ENCODE measurements at regions not wholly inside any gene's neighbourhood (a gene's known extent, or its start where the extent isn't known, plus 50 kb on each side); places are given as distances from the start of the nearest gene placed in this dataset.

DNA sequence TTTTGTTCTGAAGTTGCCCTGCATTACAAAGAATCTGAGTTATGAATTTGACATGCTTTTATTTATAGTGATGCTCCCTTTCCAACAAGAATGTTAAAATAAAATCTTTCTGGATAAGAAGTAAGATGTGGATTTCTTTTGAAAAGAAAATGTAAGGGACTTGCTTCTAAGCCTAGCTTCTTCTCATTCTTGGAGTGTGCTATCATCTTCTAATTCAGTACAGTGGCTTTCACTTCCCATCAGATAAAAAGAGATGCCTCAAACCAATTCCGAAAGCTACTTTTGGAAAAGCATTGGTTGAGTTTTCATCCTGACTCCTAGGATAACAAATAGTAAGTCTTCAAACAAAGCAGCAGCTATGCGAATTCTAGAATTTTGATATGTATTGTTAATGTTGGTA lies 197.0 kb upstream of the ZPLD1 start:
- Histone ChIP-seq H2BK5ac (ENCODE audit: low read depth, low read length, poor library complexity, severe bottlenecking) (no peak overlapping the region), H4K91ac (ENCODE audit: low read length) (no peak overlapping the region), H4K8ac (ENCODE audit: low read length) (no peak overlapping the region), H3K4ac (ENCODE audit: low read depth in 1 of 2, low read length in 2 of 2) (no peak overlapping the region), H3K79me1 (replicated peaks; ENCODE audit: low read length, poor library complexity, severe bottlenecking) (no peaks in the 10 kb centered on the region), H2AFZ (ENCODE audit: low read depth, low read length) (no peak overlapping the region), H3K4me2 (ENCODE audit: low read length, poor library complexity, severe bottlenecking) (no peak overlapping the region), H3K18ac (ENCODE audit: low read depth in 1 of 2, low read length in 2 of 2) (no peak overlapping the region), H2AK5ac (ENCODE audit: low read length, severe bottlenecking) (no peak overlapping the region), H3K23ac (ENCODE audit: low read length in 2 of 2) (no peak overlapping the region), H3K9me3 (ENCODE audit: control insufficient read depth, low read length) (no peaks in the 10 kb centered on the region), H3K27me3 (ENCODE audit: control insufficient read depth in 1 of 2, insufficient read depth in 1 of 2, low read length in 2 of 2) (peaks cover 0 to 11% of the 10 kb centered on the region in 2 experiments), H3K14ac (ENCODE audit: low read length in 2 of 2) (no peak overlapping the region), H2BK120ac (ENCODE audit: low read depth, low read length) (no peak overlapping the region), H2BK15ac (ENCODE audit: low read depth, poor library complexity, severe bottlenecking) (no peak overlapping the region), H3K9ac (ENCODE audit: low read length) (no peak overlapping the region), H2BK12ac (ENCODE audit: low read length in 2 of 2) (no peak overlapping the region), H3K27ac (ENCODE audit: low read length, poor library complexity, severe bottlenecking) (no peak overlapping the region), H3K36me3 (ENCODE audit: control insufficient read depth in 1 of 2, insufficient read depth in 2 of 2, low read depth in 1 of 2, low read length in 2 of 2) (no peaks in the 10 kb centered on the region), H3K4me3 (ENCODE audit: insufficient read depth in 1 of 2, low read depth in 1 of 2, low read length in 2 of 2) (no peak overlapping the region), H3K4me1 (ENCODE audit: control insufficient read depth, insufficient read depth, low read depth, low read length) (no peaks in the 10 kb centered on the region)
- no peak for DNase-seq
- WGBS = 90% methylated on average over 1 of the region's 2 CpGs

DNA sequence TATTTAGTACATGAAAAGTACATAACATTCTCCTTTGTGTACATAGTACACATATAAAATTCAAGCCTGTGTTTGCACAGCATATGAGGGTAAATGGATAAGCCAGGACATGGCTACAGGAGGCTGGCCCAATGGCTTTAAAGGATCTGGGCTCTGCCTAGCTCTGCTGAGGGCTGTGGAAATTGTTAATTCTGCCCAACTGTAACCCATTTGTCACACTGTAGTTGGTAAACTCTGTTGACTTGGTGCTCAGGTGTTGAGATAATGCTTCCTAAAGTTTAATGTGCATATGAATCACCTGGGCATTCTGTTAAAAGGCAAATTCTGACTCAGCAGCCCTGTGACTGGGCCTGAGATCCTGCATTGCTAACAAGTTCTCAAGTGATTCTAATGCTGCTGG lies 196.5 kb upstream of the ZPLD1 start:
- peaks cover 0 to 11% of the 10 kb centered on the region in 2 experiments for H3K27me3 ChIP-seq (ENCODE audit: control insufficient read depth in 1 of 2, insufficient read depth in 1 of 2, low read length in 2 of 2)
- no peak overlapping the region for H3K4me2 ChIP-seq (ENCODE audit: low read length, poor library complexity, severe bottlenecking)
- no peaks in the 10 kb centered on the region for H3K79me1 ChIP-seq (replicated peaks; ENCODE audit: low read length, poor library complexity, severe bottlenecking)
- no peak overlapping the region for H4K8ac ChIP-seq (ENCODE audit: low read length)
- DNase-seq = no peak
- H2BK15ac ChIP-seq (ENCODE audit: low read depth, poor library complexity, severe bottlenecking) = no peak overlapping the region
- no peak overlapping the region for H3K23ac ChIP-seq (ENCODE audit: low read length in 2 of 2)
- H2AK5ac ChIP-seq (ENCODE audit: low read length, severe bottlenecking) = no peak overlapping the region
- H3K4me3 ChIP-seq (ENCODE audit: insufficient read depth in 1 of 2, low read depth in 1 of 2, low read length in 2 of 2) = no peak overlapping the region
- H3K9me3 ChIP-seq (ENCODE audit: control insufficient read depth, low read length) = no peaks in the 10 kb centered on the region
- no peak overlapping the region for H3K14ac ChIP-seq (ENCODE audit: low read length in 2 of 2)
- H2AFZ ChIP-seq (ENCODE audit: low read depth, low read length) = no peak overlapping the region
- no peak overlapping the region for H2BK120ac ChIP-seq (ENCODE audit: low read depth, low read length)
- H3K27ac ChIP-seq (ENCODE audit: low read length, poor library complexity, severe bottlenecking) = no peak overlapping the region
- H3K9ac ChIP-seq (ENCODE audit: low read length) = no peak overlapping the region
- no peak overlapping the region for H3K18ac ChIP-seq (ENCODE audit: low read depth in 1 of 2, low read length in 2 of 2)
- no peak overlapping the region for H4K91ac ChIP-seq (ENCODE audit: low read length)
- H3K4ac ChIP-seq (ENCODE audit: low read depth in 1 of 2, low read length in 2 of 2) = no peak overlapping the region
- no peaks in the 10 kb centered on the region for H3K4me1 ChIP-seq (ENCODE audit: control insufficient read depth, insufficient read depth, low read depth, low read length)
- H3K36me3 ChIP-seq (ENCODE audit: control insufficient read depth in 1 of 2, insufficient read depth in 2 of 2, low read depth in 1 of 2, low read length in 2 of 2) = no peaks in the 10 kb centered on the region
- H2BK12ac ChIP-seq (ENCODE audit: low read length in 2 of 2) = no peak overlapping the region
- no peak overlapping the region for H2BK5ac ChIP-seq (ENCODE audit: low read depth, low read length, poor library complexity, severe bottlenecking)

DNA sequence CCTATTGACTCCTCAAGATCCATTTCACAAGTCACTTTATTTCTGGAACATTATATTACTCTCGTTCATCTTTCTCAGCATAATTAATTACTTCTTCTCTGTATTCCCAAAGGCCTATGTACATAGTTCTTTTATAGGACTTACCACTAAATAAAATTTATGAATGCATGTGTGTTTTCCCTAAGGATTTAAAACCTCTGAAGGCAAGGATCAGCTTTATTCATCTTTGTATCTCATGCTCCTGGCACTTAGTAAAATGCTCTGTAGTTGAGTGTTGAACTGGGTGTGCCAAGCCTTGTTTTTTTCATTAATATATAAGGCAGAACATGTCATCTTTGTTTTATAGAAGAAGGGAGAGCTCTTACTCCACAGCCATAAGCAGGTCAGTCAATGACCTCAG lies 194.1 kb upstream of the ZPLD1 start:
- no peak overlapping the region for H4K8ac ChIP-seq (ENCODE audit: low read length)
- no peak overlapping the region for H3K4me3 ChIP-seq (ENCODE audit: insufficient read depth in 1 of 2, low read depth in 1 of 2, low read length in 2 of 2)
- no peak overlapping the region for H3K23ac ChIP-seq (ENCODE audit: low read length in 2 of 2)
- no peak overlapping the region for H3K4me2 ChIP-seq (ENCODE audit: low read length, poor library complexity, severe bottlenecking)
- no peaks in the 10 kb centered on the region for H3K4me1 ChIP-seq (ENCODE audit: control insufficient read depth, insufficient read depth, low read depth, low read length)
- WGBS = no CpG with 5 or more reads among the region's 1 CpG
- H3K9ac ChIP-seq (ENCODE audit: low read length) = no peak overlapping the region
- H2BK12ac ChIP-seq (ENCODE audit: low read length in 2 of 2) = no peak overlapping the region
- H4K91ac ChIP-seq (ENCODE audit: low read length) = no peak overlapping the region
- no peak overlapping the region for H3K18ac ChIP-seq (ENCODE audit: low read depth in 1 of 2, low read length in 2 of 2)
- no peak overlapping the region for H2BK15ac ChIP-seq (ENCODE audit: low read depth, poor library complexity, severe bottlenecking)
- no peaks in the 10 kb centered on the region for H3K9me3 ChIP-seq (ENCODE audit: control insufficient read depth, low read length)
- no peak overlapping the region for H3K14ac ChIP-seq (ENCODE audit: low read length in 2 of 2)
- H3K27ac ChIP-seq (ENCODE audit: low read length, poor library complexity, severe bottlenecking) = no peak overlapping the region
- no peak overlapping the region for H2BK120ac ChIP-seq (ENCODE audit: low read depth, low read length)
- no peak overlapping the region for H2AK5ac ChIP-seq (ENCODE audit: low read length, severe bottlenecking)
- peaks cover 0 to 6% of the 10 kb centered on the region in 2 experiments for H3K27me3 ChIP-seq (ENCODE audit: control insufficient read depth in 1 of 2, insufficient read depth in 1 of 2, low read length in 2 of 2)
- H2BK5ac ChIP-seq (ENCODE audit: low read depth, low read length, poor library complexity, severe bottlenecking) = no peak overlapping the region
- no peaks in the 10 kb centered on the region for H3K36me3 ChIP-seq (ENCODE audit: control insufficient read depth in 1 of 2, insufficient read depth in 2 of 2, low read depth in 1 of 2, low read length in 2 of 2)
- H2AFZ ChIP-seq (ENCODE audit: low read depth, low read length) = no peak overlapping the region
- no peak overlapping the region for H3K4ac ChIP-seq (ENCODE audit: low read depth in 1 of 2, low read length in 2 of 2)
- H3K79me1 ChIP-seq (replicated peaks; ENCODE audit: low read length, poor library complexity, severe bottlenecking) = no peaks in the 10 kb centered on the region
- DNase-seq = no peak

DNA sequence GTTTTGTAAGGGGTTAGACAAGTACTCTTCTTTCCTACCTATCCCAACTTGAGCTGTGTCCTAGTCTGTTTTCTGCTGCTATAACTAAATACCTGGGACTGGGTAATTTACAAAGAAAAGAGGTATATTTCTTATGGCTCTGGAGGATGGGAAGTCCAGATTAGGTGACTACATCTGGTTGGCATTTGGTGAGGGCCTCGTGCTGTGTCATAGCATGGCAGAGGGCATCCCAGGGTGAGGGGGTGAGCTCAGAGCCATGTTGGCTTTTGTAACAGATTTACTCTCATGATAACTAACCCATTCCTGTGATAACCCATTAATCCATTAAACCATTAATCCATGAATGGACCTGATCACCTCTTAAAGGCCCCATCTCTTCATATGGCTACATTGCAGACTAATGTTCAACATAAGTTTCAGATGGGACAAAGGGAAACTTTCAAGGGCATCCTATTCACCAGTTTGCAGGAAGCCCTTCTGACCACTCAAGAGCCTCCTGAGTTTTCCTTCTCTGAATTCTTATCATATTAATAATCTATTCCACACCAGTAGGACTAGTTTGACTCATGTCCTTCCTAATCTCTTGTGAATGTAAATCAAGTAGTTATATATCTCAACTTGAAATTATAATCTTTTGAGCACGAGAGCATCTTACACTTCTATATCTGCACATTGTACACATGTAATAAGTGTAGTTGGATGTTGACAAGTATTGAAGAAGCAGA lies 185.7 kb upstream of the ZPLD1 start:
- no peak overlapping the region for H3K18ac ChIP-seq (ENCODE audit: low read depth in 1 of 2, low read length in 2 of 2)
- no peak overlapping the region for H2AK5ac ChIP-seq (ENCODE audit: low read length, severe bottlenecking)
- no peaks in the 10 kb centered on the region for H3K36me3 ChIP-seq (ENCODE audit: control insufficient read depth in 1 of 2, insufficient read depth in 2 of 2, low read depth in 1 of 2, low read length in 2 of 2)
- no peaks in the 10 kb centered on the region for H3K79me1 ChIP-seq (replicated peaks; ENCODE audit: low read length, poor library complexity, severe bottlenecking)
- no peak overlapping the region for H4K91ac ChIP-seq (ENCODE audit: low read length)
- H3K4ac ChIP-seq (ENCODE audit: low read depth in 1 of 2, low read length in 2 of 2) = no peak overlapping the region
- H3K4me3 ChIP-seq (ENCODE audit: insufficient read depth in 1 of 2, low read depth in 1 of 2, low read length in 2 of 2) = no peak overlapping the region
- no peaks in the 10 kb centered on the region for H3K9me3 ChIP-seq (ENCODE audit: control insufficient read depth, low read length)
- no peak overlapping the region for H3K4me2 ChIP-seq (ENCODE audit: low read length, poor library complexity, severe bottlenecking)
- H2BK5ac ChIP-seq (ENCODE audit: low read depth, low read length, poor library complexity, severe bottlenecking) = no peak overlapping the region
- no peak overlapping the region for H3K27ac ChIP-seq (ENCODE audit: low read length, poor library complexity, severe bottlenecking)
- no peak overlapping the region for H2BK12ac ChIP-seq (ENCODE audit: low read length in 2 of 2)
- H2AFZ ChIP-seq (ENCODE audit: low read depth, low read length) = no peak overlapping the region
- WGBS = 45% methylated on average over 1 of the region's 2 CpGs
- H2BK120ac ChIP-seq (ENCODE audit: low read depth, low read length) = no peak overlapping the region
- H3K4me1 ChIP-seq (ENCODE audit: control insufficient read depth, insufficient read depth, low read depth, low read length) = peaks cover 1% of the 10 kb centered on the region
- H3K27me3 ChIP-seq (ENCODE audit: control insufficient read depth in 1 of 2, insufficient read depth in 1 of 2, low read length in 2 of 2) = no peaks in the 10 kb centered on the region
- DNase-seq = no peak
- H4K8ac ChIP-seq (ENCODE audit: low read length) = no peak overlapping the region
- no peak overlapping the region for H3K23ac ChIP-seq (ENCODE audit: low read length in 2 of 2)
- H3K9ac ChIP-seq (ENCODE audit: low read length) = no peak overlapping the region
- H3K14ac ChIP-seq (ENCODE audit: low read length in 2 of 2) = no peak overlapping the region
- H2BK15ac ChIP-seq (ENCODE audit: low read depth, poor library complexity, severe bottlenecking) = no peak overlapping the region

All from mesenchymal stem cell (in vitro differentiated cells and primary cell).